Uterus (tissue), 2 donors: ENCODE measurements at regions not wholly inside any gene's neighbourhood (a gene's known extent, or its start where the extent isn't known, plus 50 kb on each side); places are given as distances from the start of the nearest gene placed in this dataset.

Experiments
- POLR2A ChIP-seq, 2 donors: fragments of 450-650 bp; IDR thresholded peaks; one replicate each; pipeline ENCODE4 v1.6.1; 2016; ENCODE audit warnings: antibody characterized with exemption in 2 of 2, mild to moderate bottlenecking in 1 of 2, moderate library complexity in 1 of 2
- TF ChIP-seq, protein P1 (sequence below), 4 experiments: fragments of 200-600 bp in 2 of 4; fragments of 450-650 bp in 2 of 4; sonication (generic) in 2 of 4; IDR thresholded peaks; one replicate each; pipeline ENCODE4 v1.5.1; 2016 to 2019; ENCODE audit warnings: antibody characterized with exemption in 4 of 4, mild to moderate bottlenecking in 2 of 4, moderate library complexity in 1 of 4

DNA sequence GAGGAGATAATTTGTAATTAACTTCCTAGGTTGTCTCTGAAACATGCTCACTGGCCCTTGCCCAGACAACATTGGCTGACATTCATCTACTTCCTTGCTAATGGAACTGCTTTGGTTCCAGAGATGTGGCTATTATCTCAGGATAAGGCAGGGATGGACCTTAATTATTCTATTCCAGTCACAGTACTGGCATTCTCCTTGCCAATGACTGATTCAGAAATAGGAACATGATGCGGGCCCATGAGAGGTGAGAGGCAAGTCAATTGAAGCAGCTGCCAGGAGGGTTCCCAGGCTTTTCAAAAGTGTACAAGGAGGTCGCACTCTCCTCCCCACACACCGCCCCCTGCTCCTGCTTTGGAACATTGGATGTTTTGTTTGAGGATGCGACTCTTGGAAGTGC lies 109.6 kb upstream of the DGKB start:
- TF ChIP-seq, protein P1, sequence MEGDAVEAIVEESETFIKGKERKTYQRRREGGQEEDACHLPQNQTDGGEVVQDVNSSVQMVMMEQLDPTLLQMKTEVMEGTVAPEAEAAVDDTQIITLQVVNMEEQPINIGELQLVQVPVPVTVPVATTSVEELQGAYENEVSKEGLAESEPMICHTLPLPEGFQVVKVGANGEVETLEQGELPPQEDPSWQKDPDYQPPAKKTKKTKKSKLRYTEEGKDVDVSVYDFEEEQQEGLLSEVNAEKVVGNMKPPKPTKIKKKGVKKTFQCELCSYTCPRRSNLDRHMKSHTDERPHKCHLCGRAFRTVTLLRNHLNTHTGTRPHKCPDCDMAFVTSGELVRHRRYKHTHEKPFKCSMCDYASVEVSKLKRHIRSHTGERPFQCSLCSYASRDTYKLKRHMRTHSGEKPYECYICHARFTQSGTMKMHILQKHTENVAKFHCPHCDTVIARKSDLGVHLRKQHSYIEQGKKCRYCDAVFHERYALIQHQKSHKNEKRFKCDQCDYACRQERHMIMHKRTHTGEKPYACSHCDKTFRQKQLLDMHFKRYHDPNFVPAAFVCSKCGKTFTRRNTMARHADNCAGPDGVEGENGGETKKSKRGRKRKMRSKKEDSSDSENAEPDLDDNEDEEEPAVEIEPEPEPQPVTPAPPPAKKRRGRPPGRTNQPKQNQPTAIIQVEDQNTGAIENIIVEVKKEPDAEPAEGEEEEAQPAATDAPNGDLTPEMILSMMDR (IDR thresholded peaks at IDR 0.05) = no peak
- TF ChIP-seq POLR2A (IDR thresholded peaks at IDR 0.05) = no peak
